ENCODE measurements at regions not wholly inside any gene's neighbourhood (a gene's known extent, or its start where the extent isn't known, plus 50 kb on each side); places are given as distances from the start of the nearest gene placed in this dataset.
"Not testable (repeated sequence)": the region's sequence is repeated elsewhere in the genome, so short reads cannot be mapped to it uniquely, and the experiment has no call there.

DNA sequence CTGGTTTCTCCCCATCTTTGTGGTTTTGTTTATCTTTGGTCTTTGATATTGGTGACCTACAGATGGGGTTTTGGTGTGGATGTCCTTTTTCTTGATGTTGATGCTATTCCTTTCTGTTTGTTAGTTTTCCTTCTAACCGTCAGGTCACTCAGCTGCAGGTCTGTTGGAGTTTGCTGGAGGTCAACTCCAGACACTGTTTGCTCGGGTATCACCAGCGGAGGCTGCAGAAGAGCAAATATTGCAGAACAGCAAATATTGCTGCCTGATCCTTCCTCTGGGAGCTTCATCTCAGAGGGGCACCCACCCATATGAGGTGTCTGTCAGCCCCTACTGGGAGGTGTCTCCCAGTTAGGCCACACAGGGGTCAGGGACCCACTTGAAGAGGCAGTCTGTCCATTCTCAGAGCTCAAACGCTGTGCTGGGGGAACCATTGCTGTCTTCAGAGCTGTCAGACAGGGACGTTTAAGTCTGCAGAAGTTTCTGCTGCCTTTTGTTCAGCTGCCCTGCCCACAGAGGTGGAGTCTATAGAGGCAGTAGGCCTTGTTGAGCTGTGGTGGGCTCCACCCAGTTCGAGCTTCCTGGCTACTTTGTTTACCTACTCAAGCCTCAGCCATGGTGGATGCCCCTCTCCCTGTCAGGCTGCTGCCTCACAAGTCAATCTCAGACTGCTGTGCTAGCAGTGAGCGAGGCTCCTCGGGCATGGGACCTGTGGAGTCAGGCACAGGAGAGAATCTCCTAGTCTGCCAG, 94.8 kb upstream of the BNIP2 start:
- not testable (repeated sequence) for H3K27me3 ChIP-seq (ENCODE audit: insufficient read depth, low read length); H3K9ac ChIP-seq (ENCODE audit: low read depth, low read length); H3K36me3 ChIP-seq (ENCODE audit: insufficient read depth, low read length); H3K4me3 ChIP-seq (ENCODE audit: low read length); H3K27ac ChIP-seq (ENCODE audit: low read depth, low read length); H3K4me1 ChIP-seq (ENCODE audit: insufficient read depth, low read length); H3K9me3 ChIP-seq (ENCODE audit: insufficient read depth, low read depth, low read length)
- 84% methylated on average over 8 of the region's 8 CpGs for WGBS

DNA sequence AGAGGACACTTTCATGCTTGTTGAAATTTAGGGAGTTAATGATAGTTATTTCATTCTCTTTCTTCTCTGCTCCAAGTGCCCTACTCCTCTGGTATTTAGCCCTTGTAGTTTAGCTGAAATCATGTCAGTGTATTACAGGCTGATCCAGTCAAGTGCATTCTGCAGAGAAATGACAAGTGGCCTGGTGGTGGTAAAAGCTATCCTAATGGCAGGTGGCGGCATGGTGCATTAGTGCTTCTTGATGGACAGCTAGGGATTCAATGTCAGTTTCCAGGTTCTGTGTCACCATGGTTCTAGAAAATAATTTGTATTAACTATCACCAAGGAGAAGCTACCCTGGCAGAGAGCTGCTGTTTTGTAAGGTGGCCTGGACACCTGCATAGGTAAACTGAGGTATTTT, 90.0 kb upstream of the BNIP2 start:
- no peaks in the 10 kb centered on the region for H3K4me1 ChIP-seq (ENCODE audit: insufficient read depth, low read length)
- WGBS: 94% methylated on average over 1 of the region's 1 CpG
- H3K36me3 ChIP-seq (ENCODE audit: insufficient read depth, low read length): no peaks in the 10 kb centered on the region
- no peak overlapping the region for H3K9ac ChIP-seq (ENCODE audit: low read depth, low read length)
- no peak overlapping the region for H3K27ac ChIP-seq (ENCODE audit: low read depth, low read length)
- H3K4me3 ChIP-seq (ENCODE audit: low read length): no peak overlapping the region
- no peaks in the 10 kb centered on the region for H3K27me3 ChIP-seq (ENCODE audit: insufficient read depth, low read length)
- H3K9me3 ChIP-seq (ENCODE audit: insufficient read depth, low read depth, low read length): no peaks in the 10 kb centered on the region

GRCh38 chr15:59764775-59765174, 75.7 kb upstream of the BNIP2 start:
- Histone ChIP-seq H3K27me3 (ENCODE audit: insufficient read depth, low read length) (no peaks in the 10 kb centered on the region), H3K36me3 (ENCODE audit: insufficient read depth, low read length) (no peaks in the 10 kb centered on the region), H3K4me1 (ENCODE audit: insufficient read depth, low read length) (peaks cover 4% of the 10 kb centered on the region; the same call in 1 of the 2 replicates), H3K27ac (ENCODE audit: low read depth, low read length) (no peak overlapping the region), H3K9me3 (ENCODE audit: insufficient read depth, low read depth, low read length) (no peaks in the 10 kb centered on the region), H3K9ac (ENCODE audit: low read depth, low read length) (no peak overlapping the region), H3K4me3 (ENCODE audit: low read length) (no peak overlapping the region)
- whole genome bisulfite sequencing: 58% methylated on average over 1 of the region's 2 CpGs

DNA sequence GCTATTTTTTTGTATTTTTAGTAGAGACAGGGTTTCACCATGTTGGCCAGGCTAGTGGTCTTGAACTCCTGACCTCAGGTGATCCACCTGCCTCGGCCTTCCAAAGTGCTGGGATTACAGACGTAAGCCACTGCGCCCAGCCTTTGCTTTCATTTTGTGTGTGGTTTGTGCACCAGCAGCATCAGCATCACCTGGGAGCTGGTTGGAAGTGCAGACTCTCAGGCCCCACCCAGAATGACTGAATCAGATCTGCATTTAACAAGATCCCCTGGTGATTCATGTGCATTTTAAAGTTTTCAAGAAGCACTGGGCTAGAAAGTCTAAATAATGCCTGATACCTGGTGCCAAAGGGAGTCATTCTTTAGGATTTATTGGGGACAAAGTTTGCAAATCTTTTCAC, 73.4 kb upstream of the BNIP2 start:
- 55% methylated on average over 3 of the region's 3 CpGs for WGBS
- Histone ChIP-seq H3K27me3 (ENCODE audit: insufficient read depth, low read length) (no peaks in the 10 kb centered on the region), H3K9ac (ENCODE audit: low read depth, low read length) (no peak overlapping the region), H3K4me1 (ENCODE audit: insufficient read depth, low read length) (peaks cover 4% of the 10 kb centered on the region; the same call in 1 of the 2 replicates), H3K36me3 (ENCODE audit: insufficient read depth, low read length) (no peaks in the 10 kb centered on the region), H3K9me3 (ENCODE audit: insufficient read depth, low read depth, low read length) (no peaks in the 10 kb centered on the region), H3K4me3 (ENCODE audit: low read length) (no peak overlapping the region), H3K27ac (ENCODE audit: low read depth, low read length) (no peak overlapping the region)

- not testable (repeated sequence) for H3K4me3 ChIP-seq (ENCODE audit: low read length); H3K4me1 ChIP-seq (ENCODE audit: insufficient read depth, low read length); H3K9ac ChIP-seq (ENCODE audit: low read depth, low read length); H3K27ac ChIP-seq (ENCODE audit: low read depth, low read length); H3K9me3 ChIP-seq (ENCODE audit: insufficient read depth, low read depth, low read length); H3K36me3 ChIP-seq (ENCODE audit: insufficient read depth, low read length); H3K27me3 ChIP-seq (ENCODE audit: insufficient read depth, low read length)
- 92% methylated on average over 2 of the region's 2 CpGs for WGBS
These were observed 71.1 kb upstream of the BNIP2 start for GRCh38 chr15:59760256-59760655.

GRCh38 chr15:59751552-59752413, 62.7 kb upstream of the BNIP2 start:
- no peak overlapping the region for H3K27ac ChIP-seq (ENCODE audit: low read depth, low read length)
- H3K36me3 ChIP-seq (ENCODE audit: insufficient read depth, low read length): no peaks in the 10 kb centered on the region
- H3K4me3 ChIP-seq (ENCODE audit: low read length): no peak overlapping the region
- H3K27me3 ChIP-seq (ENCODE audit: insufficient read depth, low read length): no peaks in the 10 kb centered on the region
- H3K4me1 ChIP-seq (ENCODE audit: insufficient read depth, low read length): no peaks in the 10 kb centered on the region
- WGBS: 71% methylated on average over 7 of the region's 7 CpGs
- no peaks in the 10 kb centered on the region for H3K9me3 ChIP-seq (ENCODE audit: insufficient read depth, low read depth, low read length)
- H3K9ac ChIP-seq (ENCODE audit: low read depth, low read length): no peak overlapping the region

- Histone ChIP-seq H3K9me3 (ENCODE audit: insufficient read depth, low read depth, low read length) (peaks cover 10% of the 10 kb centered on the region; the same call in 1 of the 2 replicates), H3K4me3 (ENCODE audit: low read length) (no peak overlapping the region), H3K27me3 (ENCODE audit: insufficient read depth, low read length) (no peaks in the 10 kb centered on the region), H3K9ac (ENCODE audit: low read depth, low read length) (no peak overlapping the region), H3K27ac (ENCODE audit: low read depth, low read length) (no peak overlapping the region), H3K36me3 (ENCODE audit: insufficient read depth, low read length) (no peaks in the 10 kb centered on the region), H3K4me1 (ENCODE audit: insufficient read depth, low read length) (no peaks in the 10 kb centered on the region)
- WGBS: 89% methylated on average over 8 of the region's 8 CpGs
These were observed 57.7 kb upstream of the BNIP2 start for GRCh38 chr15:59746777-59747176.

GRCh38 chr15:59741274-59741906, 52.3 kb upstream of the BNIP2 start:
- Histone ChIP-seq H3K36me3 (ENCODE audit: insufficient read depth, low read length) (no peaks in the 10 kb centered on the region), H3K4me3 (ENCODE audit: low read length) (no peak overlapping the region)
- 67% methylated on average over 12 of the region's 12 CpGs for WGBS

DNA sequence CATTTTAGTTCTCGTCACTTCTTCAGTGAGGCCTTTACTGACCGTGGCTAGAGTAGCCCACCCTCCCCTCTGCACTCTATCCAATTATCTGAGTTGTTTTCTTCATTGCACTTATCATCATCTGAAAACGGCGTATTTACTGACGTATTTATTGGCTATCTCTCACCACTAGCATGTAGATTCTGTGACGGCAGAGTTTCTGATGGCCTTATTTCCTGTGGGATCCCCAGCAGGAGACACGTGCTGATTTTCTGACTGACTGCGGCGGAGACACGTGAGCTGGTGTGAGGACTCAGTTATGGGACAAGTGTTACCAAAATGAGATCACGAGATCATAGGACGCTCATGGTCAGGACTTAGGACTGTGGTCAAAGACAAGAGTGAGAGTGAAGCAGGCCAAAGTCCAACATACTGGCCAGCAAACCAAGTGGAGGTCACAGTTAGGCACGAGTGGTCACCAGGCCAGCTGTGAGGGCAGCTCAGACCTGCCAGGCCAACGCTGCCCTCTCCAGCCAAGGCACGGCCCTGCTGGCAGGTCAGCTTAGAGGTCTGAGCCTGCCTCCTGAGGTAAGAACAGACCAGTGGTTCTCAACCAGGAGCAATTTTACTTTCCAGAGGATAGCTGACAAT, 50.6 kb upstream of the BNIP2 start:
- WGBS: 86% methylated on average over 15 of the region's 15 CpGs
- H3K9ac ChIP-seq (ENCODE audit: low read depth, low read length): no peak overlapping the region
- peaks cover 10% of the 10 kb centered on the region; the same call in 1 of the 2 replicates for H3K9me3 ChIP-seq (ENCODE audit: insufficient read depth, low read depth, low read length)
- H3K4me1 ChIP-seq (ENCODE audit: insufficient read depth, low read length): no peaks in the 10 kb centered on the region
- no peak overlapping the region for H3K27ac ChIP-seq (ENCODE audit: low read depth, low read length)
- no peaks in the 10 kb centered on the region for H3K27me3 ChIP-seq (ENCODE audit: insufficient read depth, low read length)
- no peak overlapping the region for H3K4me3 ChIP-seq (ENCODE audit: low read length)
- H3K36me3 ChIP-seq (ENCODE audit: insufficient read depth, low read length): no peaks in the 10 kb centered on the region

More at GRCh38 chr15:59741274-59741906, 52.3 kb upstream of the BNIP2 start:
- Histone ChIP-seq H3K9ac (ENCODE audit: low read depth, low read length) (no peak overlapping the region), H3K27ac (ENCODE audit: low read depth, low read length) (no peak overlapping the region), H3K9me3 (ENCODE audit: insufficient read depth, low read depth, low read length) (peaks cover 10% of the 10 kb centered on the region; the same call in 1 of the 2 replicates), H3K4me1 (ENCODE audit: insufficient read depth, low read length) (no peaks in the 10 kb centered on the region), H3K27me3 (ENCODE audit: insufficient read depth, low read length) (no peaks in the 10 kb centered on the region)

Data from HUES64 (cell line).